HCT116 (cell line): ENCODE measurements at regions not wholly inside any gene's neighbourhood (a gene's known extent, or its start where the extent isn't known, plus 50 kb on each side); places are given as distances from the start of the nearest gene placed in this dataset.

Experiments
- EZH2 ChIP-seq: fragments of 200-600 bp; sonication (generic); IDR thresholded peaks from 2 replicates; pipeline ENCODE4 v1.6.1; 2017; ENCODE audit warnings: antibody characterized with exemption, mixed run types
- POLR2A ChIP-seq: IDR thresholded peaks from 2 replicates; pipeline ENCODE4 v1.7.0; 2011; ENCODE audit warnings: borderline replicate concordance; ENCODE audit not compliant: insufficient read depth, insufficient read length; ENCODE audit errors: extremely low read depth
- RAD21 ChIP-seq: IDR thresholded peaks from 2 replicates; pipeline ENCODE4 v1.6.1; 2012; ENCODE audit warnings: low read depth, mild to moderate bottlenecking
- TF ChIP-seq, protein P1 (sequence below): IDR thresholded peaks from 2 replicates; pipeline ENCODE4 v1.6.1; 2012; ENCODE audit warnings: low read depth
- TF ChIP-seq, protein P2 (sequence below), 3 experiments: fragments of 200-600 bp in 1 of 3; sonication (generic) in 1 of 3; IDR thresholded peaks in 2 of 3; conservative IDR thresholded peaks in 1 of 3; 2 replicates each; pipeline ENCODE4 v1.5.1; 2012 to 2017; ENCODE audit warnings: low read depth in 2 of 3, low read length in 2 of 3, antibody characterized with exemption in 1 of 3, borderline replicate concordance in 1 of 3, control low read depth in 1 of 3, mild to moderate bottlenecking in 1 of 3, mixed read lengths in 1 of 3, mixed run types in 1 of 3, moderate library complexity in 1 of 3; ENCODE audit not compliant: insufficient read depth in 1 of 3

DNA sequence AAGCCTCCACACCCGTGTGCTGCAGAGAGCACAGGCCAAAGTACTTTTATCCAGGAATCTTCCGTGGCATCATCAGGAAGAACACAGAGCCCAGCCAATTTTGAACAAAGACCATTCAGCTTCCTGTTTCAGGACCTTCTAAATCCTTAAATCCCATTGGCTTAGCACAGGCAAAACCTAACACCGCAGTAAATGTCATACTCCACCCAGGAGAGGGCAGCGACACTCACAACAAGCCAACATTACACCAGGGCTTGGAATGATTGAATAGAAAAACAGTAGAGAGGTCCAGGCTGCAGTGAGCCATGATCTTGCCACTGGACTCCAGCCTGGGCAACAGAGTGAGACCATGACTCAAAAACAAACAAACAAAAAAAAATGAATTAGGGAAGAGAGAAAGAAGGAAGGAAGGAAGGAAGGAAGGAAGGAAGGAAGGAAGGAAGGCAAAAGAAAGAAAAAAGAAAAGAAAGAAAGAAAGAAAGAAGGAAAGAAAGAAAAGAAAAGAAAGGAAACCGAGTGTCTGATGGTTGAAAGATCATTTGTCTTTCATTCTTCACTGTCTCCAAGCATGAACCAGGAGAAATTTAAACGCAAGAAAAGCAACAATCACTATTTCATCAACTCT, 144.6 kb upstream of the SATB2 start:
- TF ChIP-seq EZH2 (no peak), POLR2A (no peak), RAD21 (peak; percentile 39)
- TF ChIP-seq, protein P1, sequence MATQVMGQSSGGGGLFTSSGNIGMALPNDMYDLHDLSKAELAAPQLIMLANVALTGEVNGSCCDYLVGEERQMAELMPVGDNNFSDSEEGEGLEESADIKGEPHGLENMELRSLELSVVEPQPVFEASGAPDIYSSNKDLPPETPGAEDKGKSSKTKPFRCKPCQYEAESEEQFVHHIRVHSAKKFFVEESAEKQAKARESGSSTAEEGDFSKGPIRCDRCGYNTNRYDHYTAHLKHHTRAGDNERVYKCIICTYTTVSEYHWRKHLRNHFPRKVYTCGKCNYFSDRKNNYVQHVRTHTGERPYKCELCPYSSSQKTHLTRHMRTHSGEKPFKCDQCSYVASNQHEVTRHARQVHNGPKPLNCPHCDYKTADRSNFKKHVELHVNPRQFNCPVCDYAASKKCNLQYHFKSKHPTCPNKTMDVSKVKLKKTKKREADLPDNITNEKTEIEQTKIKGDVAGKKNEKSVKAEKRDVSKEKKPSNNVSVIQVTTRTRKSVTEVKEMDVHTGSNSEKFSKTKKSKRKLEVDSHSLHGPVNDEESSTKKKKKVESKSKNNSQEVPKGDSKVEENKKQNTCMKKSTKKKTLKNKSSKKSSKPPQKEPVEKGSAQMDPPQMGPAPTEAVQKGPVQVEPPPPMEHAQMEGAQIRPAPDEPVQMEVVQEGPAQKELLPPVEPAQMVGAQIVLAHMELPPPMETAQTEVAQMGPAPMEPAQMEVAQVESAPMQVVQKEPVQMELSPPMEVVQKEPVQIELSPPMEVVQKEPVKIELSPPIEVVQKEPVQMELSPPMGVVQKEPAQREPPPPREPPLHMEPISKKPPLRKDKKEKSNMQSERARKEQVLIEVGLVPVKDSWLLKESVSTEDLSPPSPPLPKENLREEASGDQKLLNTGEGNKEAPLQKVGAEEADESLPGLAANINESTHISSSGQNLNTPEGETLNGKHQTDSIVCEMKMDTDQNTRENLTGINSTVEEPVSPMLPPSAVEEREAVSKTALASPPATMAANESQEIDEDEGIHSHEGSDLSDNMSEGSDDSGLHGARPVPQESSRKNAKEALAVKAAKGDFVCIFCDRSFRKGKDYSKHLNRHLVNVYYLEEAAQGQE, result no peak
- TF ChIP-seq, protein P2, sequence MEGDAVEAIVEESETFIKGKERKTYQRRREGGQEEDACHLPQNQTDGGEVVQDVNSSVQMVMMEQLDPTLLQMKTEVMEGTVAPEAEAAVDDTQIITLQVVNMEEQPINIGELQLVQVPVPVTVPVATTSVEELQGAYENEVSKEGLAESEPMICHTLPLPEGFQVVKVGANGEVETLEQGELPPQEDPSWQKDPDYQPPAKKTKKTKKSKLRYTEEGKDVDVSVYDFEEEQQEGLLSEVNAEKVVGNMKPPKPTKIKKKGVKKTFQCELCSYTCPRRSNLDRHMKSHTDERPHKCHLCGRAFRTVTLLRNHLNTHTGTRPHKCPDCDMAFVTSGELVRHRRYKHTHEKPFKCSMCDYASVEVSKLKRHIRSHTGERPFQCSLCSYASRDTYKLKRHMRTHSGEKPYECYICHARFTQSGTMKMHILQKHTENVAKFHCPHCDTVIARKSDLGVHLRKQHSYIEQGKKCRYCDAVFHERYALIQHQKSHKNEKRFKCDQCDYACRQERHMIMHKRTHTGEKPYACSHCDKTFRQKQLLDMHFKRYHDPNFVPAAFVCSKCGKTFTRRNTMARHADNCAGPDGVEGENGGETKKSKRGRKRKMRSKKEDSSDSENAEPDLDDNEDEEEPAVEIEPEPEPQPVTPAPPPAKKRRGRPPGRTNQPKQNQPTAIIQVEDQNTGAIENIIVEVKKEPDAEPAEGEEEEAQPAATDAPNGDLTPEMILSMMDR (IDR thresholded peaks at IDR 0.05 in 2 of 3, conservative IDR thresholded peaks at IDR 0.05 in 1 of 3; ENCODE audit: borderline replicate concordance in 1 of 3, insufficient read depth in 1 of 3, low read depth in 2 of 3, low read length in 2 of 3), result peak in 2 of 3 experiments; percentile 35 to 41; a peak in 3 of 6 replicates
